SK-N-SH (cell line): ENCODE measurements at regions not wholly inside any gene's neighbourhood (a gene's known extent, or its start where the extent isn't known, plus 50 kb on each side); places are given as distances from the start of the nearest gene placed in this dataset.

ENCODE experiments used
- EZH2phosphoT487 ChIP-seq: fragments of 200-600 bp; sonication (generic); IDR thresholded peaks from 2 replicates; pipeline ENCODE4 v1.6.1; 2017; ENCODE audit warnings: low read depth, mixed run types, mild to moderate bottlenecking, antibody characterized with exemption, moderate library complexity, borderline replicate concordance
- POLR2AphosphoS5 ChIP-seq: IDR thresholded peaks from 2 replicates; pipeline ENCODE4 v1.6.1; 2012; ENCODE audit warnings: low read depth, low read length
- RAD21 ChIP-seq: IDR thresholded peaks from 2 replicates; pipeline ENCODE4 v1.6.1; 2012; ENCODE audit warnings: mild to moderate bottlenecking, low read length
- RCOR1 ChIP-seq: fragments of 150-350 bp; IDR thresholded peaks from 2 replicates; pipeline ENCODE4 v1.6.1; 2017; ENCODE audit warnings: antibody characterized with exemption, low read length
- RFX5 ChIP-seq: IDR thresholded peaks from 2 replicates; pipeline ENCODE4 v1.6.1; 2012; ENCODE audit warnings: mild to moderate bottlenecking, improper control_type of control experiment, low read length
- YY1 ChIP-seq: IDR thresholded peaks from 2 replicates; pipeline ENCODE4 v1.4.0; 2012; ENCODE audit warnings: low read depth, mild to moderate bottlenecking
- TF ChIP-seq, protein P1 (sequence below): fragments of 200-600 bp; sonication (generic); IDR thresholded peaks from 2 replicates; pipeline ENCODE4 v1.6.1; 2017; ENCODE audit warnings: antibody characterized with exemption, mild to moderate bottlenecking, moderate library complexity
- TF ChIP-seq, protein P2 (sequence below): IDR thresholded peaks from 2 replicates; pipeline ENCODE4 v1.6.1; 2012; ENCODE audit warnings: mild to moderate bottlenecking, low read depth, low read length, moderate library complexity
- TF ChIP-seq, protein P3 (sequence below): IDR thresholded peaks from 2 replicates; pipeline ENCODE4 v1.4.0; 2012; ENCODE audit warnings: low read depth
- TF ChIP-seq, protein P4 (sequence below): fragments of 150-350 bp; IDR thresholded peaks from 2 replicates; pipeline ENCODE4 v1.6.1; 2016; ENCODE audit warnings: mild to moderate bottlenecking, low read depth, low read length
- TF ChIP-seq, protein P5 (sequence below): IDR thresholded peaks from 2 replicates; pipeline ENCODE4 v1.4.0; 2012; ENCODE audit warnings: low read depth, borderline replicate concordance

DNA sequence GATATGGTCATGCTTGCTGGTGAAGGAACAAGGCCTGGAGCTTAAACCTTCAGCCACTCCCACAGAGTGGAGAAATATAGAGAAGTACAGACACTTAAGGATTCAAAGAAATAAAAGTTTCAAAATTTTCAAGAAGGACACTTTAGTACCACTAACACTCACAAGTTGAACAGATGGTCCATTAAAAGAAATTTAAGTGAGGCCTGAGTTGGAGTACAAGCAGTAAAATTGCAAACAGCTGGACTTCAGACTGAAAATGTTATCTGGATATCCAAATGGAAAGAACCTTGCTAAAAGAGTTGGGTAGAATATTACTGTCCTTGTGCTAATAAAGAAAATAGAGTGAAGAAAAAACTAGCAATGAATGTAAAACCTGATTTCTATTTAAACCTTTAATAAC is 397.1 kb upstream of the KCNMB2 start:
- TF ChIP-seq, protein P1, sequence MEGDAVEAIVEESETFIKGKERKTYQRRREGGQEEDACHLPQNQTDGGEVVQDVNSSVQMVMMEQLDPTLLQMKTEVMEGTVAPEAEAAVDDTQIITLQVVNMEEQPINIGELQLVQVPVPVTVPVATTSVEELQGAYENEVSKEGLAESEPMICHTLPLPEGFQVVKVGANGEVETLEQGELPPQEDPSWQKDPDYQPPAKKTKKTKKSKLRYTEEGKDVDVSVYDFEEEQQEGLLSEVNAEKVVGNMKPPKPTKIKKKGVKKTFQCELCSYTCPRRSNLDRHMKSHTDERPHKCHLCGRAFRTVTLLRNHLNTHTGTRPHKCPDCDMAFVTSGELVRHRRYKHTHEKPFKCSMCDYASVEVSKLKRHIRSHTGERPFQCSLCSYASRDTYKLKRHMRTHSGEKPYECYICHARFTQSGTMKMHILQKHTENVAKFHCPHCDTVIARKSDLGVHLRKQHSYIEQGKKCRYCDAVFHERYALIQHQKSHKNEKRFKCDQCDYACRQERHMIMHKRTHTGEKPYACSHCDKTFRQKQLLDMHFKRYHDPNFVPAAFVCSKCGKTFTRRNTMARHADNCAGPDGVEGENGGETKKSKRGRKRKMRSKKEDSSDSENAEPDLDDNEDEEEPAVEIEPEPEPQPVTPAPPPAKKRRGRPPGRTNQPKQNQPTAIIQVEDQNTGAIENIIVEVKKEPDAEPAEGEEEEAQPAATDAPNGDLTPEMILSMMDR, result no peak
- TF ChIP-seq YY1 (no peak), POLR2AphosphoS5 (no peak), EZH2phosphoT487 (no peak), RCOR1 (no peak), RFX5 (no peak), RAD21 (no peak)
- TF ChIP-seq, protein P2, sequence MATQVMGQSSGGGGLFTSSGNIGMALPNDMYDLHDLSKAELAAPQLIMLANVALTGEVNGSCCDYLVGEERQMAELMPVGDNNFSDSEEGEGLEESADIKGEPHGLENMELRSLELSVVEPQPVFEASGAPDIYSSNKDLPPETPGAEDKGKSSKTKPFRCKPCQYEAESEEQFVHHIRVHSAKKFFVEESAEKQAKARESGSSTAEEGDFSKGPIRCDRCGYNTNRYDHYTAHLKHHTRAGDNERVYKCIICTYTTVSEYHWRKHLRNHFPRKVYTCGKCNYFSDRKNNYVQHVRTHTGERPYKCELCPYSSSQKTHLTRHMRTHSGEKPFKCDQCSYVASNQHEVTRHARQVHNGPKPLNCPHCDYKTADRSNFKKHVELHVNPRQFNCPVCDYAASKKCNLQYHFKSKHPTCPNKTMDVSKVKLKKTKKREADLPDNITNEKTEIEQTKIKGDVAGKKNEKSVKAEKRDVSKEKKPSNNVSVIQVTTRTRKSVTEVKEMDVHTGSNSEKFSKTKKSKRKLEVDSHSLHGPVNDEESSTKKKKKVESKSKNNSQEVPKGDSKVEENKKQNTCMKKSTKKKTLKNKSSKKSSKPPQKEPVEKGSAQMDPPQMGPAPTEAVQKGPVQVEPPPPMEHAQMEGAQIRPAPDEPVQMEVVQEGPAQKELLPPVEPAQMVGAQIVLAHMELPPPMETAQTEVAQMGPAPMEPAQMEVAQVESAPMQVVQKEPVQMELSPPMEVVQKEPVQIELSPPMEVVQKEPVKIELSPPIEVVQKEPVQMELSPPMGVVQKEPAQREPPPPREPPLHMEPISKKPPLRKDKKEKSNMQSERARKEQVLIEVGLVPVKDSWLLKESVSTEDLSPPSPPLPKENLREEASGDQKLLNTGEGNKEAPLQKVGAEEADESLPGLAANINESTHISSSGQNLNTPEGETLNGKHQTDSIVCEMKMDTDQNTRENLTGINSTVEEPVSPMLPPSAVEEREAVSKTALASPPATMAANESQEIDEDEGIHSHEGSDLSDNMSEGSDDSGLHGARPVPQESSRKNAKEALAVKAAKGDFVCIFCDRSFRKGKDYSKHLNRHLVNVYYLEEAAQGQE, result no peak
- TF ChIP-seq, protein P3, sequence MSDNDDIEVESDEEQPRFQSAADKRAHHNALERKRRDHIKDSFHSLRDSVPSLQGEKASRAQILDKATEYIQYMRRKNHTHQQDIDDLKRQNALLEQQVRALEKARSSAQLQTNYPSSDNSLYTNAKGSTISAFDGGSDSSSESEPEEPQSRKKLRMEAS, result no peak
- TF ChIP-seq, protein P4, sequence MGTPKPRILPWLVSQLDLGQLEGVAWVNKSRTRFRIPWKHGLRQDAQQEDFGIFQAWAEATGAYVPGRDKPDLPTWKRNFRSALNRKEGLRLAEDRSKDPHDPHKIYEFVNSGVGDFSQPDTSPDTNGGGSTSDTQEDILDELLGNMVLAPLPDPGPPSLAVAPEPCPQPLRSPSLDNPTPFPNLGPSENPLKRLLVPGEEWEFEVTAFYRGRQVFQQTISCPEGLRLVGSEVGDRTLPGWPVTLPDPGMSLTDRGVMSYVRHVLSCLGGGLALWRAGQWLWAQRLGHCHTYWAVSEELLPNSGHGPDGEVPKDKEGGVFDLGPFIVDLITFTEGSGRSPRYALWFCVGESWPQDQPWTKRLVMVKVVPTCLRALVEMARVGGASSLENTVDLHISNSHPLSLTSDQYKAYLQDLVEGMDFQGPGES, result no peak
- TF ChIP-seq, protein P5, sequence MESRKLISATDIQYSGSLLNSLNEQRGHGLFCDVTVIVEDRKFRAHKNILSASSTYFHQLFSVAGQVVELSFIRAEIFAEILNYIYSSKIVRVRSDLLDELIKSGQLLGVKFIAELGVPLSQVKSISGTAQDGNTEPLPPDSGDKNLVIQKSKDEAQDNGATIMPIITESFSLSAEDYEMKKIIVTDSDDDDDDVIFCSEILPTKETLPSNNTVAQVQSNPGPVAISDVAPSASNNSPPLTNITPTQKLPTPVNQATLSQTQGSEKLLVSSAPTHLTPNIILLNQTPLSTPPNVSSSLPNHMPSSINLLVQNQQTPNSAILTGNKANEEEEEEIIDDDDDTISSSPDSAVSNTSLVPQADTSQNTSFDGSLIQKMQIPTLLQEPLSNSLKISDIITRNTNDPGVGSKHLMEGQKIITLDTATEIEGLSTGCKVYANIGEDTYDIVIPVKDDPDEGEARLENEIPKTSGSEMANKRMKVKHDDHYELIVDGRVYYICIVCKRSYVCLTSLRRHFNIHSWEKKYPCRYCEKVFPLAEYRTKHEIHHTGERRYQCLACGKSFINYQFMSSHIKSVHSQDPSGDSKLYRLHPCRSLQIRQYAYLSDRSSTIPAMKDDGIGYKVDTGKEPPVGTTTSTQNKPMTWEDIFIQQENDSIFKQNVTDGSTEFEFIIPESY, result no peak
